ENCODE measurements at regions not wholly inside any gene's neighbourhood (a gene's known extent, or its start where the extent isn't known, plus 50 kb on each side); places are given as distances from the start of the nearest gene placed in this dataset.
"Not testable (repeated sequence)": the region's sequence is repeated elsewhere in the genome, so short reads cannot be mapped to it uniquely, and the experiment has no call there.

DNA sequence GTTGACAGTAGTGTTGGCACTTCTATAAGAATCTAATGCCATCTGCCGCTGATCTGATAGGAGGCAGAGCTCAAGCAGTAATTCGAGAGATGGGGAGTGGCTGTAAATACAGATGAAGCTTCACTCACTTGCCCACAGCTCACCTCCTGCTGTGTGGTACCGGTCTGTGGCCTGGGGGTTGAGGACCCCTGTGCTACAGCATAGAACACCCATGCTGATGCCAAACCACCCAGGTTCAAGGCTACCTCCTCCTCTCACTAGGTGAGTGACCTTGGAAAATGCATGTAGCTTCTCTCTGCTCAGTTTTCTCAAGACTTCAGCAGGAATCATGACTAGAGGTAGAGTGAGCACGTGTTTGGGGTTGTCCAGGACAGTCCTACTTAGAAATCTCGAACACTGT is 263.4 kb downstream of the SH3BP4 start:
- ATAC-seq (no peak), DNase-seq (ENCODE audit: low spot score in 2 of 2) (no peak)
- Mint-ChIP-seq H3K4me1 (no peaks in the 10 kb centered on the region), H3K9me3 (no peaks in the 10 kb centered on the region), H3K4me3 (no peak overlapping the region), H3K27ac (no peak overlapping the region), H3K36me3 (no peaks in the 10 kb centered on the region)

DNA sequence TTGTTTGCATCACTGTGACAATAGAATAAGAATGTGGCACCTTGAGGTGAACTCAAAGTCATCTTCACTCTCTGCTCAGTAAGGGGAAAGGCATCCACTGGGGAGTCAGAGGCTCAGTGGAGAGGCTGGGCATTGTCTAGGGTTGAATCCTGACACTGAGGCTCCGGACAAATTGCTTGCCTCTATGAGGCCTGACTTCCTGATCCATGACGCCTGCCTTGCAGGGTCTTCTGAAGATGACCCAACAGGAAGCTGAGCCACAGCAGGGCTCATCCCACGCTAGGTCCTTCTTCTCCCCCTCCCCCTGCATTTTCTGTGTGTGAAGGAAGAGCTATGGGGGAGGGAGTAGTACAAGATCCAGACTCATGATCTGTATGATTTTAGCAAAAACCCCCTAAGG is 265.1 kb downstream of the SH3BP4 start:
- Mint-ChIP-seq H3K4me3 (no peak overlapping the region), H3K4me1 (no peaks in the 10 kb centered on the region), H3K27ac (no peak overlapping the region), H3K9me3 (no peaks in the 10 kb centered on the region), H3K36me3 (no peaks in the 10 kb centered on the region)
- DNase-seq (ENCODE audit: low spot score in 2 of 2) (no peak), ATAC-seq (no peak)

DNA sequence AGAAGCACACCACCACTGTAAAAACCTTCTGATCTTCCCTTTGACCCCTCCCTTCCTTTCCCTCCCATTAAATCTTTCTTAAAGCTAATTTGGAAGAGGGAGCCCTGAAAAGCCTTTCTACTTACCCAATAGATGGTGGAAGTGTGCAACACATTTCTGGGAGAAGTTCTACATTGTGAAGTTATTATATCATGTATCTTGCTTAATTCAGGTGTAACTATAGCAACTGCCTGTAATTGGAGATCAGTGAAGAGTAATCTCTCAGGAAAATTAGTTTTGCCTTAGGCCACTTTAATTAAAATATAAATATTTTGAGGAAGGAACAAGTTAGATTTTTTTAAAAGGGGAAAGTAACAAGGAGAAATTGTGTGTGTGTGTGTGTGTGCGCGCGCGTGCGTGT is 266.0 kb downstream of the SH3BP4 start:
- Mint-ChIP-seq H3K9me3 (no peaks in the 10 kb centered on the region), H3K27ac (no peak overlapping the region), H3K4me1 (no peaks in the 10 kb centered on the region), H3K4me3 (no peak overlapping the region), H3K36me3 (no peaks in the 10 kb centered on the region)
- ATAC-seq (no peak), DNase-seq (ENCODE audit: low spot score in 2 of 2) (no peak)

DNA sequence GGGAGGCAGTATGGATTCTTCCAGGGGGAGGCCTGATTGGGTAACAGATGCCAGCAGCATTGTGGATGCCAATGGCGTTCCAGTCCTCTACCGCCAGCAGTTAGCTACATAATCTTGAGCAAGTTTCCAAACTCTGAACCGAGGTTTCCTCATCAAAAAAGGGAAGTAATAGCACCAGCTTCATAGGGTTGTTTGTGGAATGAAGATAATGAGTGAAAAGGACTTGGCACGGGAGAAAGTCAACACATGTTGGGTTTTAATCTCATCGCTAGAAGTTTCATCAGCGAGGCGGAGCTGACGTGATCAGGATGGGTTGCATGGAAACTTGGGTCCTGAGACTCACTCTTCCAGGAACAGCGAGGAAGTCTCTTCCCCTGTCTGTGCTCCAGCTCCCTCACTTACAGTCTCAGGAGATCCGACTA is 266.7 kb downstream of the SH3BP4 start:
- Mint-ChIP-seq H3K4me1 (no peaks in the 10 kb centered on the region), H3K9me3 (no peaks in the 10 kb centered on the region), H3K36me3 (no peaks in the 10 kb centered on the region), H3K27ac (no peak overlapping the region), H3K4me3 (no peak overlapping the region)
- DNase-seq (ENCODE audit: low spot score in 2 of 2): no peak
- no peak for ATAC-seq

GRCh38 chr2:235219048-235219447 is 267.2 kb downstream of the SH3BP4 start:
- Mint-ChIP-seq H3K36me3 (no peaks in the 10 kb centered on the region), H3K9me3 (no peaks in the 10 kb centered on the region), H3K27ac (no peak overlapping the region), H3K4me1 (no peaks in the 10 kb centered on the region), H3K4me3 (no peak overlapping the region)
- ATAC-seq (no peak), DNase-seq (ENCODE audit: low spot score in 2 of 2) (no peak)

DNA sequence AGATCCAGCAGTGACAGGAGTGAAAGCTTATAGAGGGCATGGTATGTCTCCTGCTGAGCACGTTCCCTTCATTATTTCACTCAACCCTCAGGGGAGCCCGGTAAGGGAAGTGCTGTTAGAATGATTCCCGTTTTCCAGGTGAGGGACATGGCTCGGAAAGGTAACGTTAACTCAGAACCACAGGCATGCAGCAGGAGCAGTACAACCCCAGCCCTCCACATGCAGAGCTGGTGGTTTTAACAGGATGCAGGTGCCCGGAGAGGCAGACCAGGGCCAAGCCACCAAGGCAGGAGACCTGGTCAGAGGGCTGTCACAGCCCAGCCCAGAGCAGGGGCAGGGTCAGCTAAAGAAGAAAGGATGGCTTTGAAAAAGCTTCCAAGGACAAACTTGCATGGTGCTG is 268.5 kb downstream of the SH3BP4 start:
- DNase-seq (ENCODE audit: low spot score in 2 of 2) (no peak), ATAC-seq (no peak)
- Mint-ChIP-seq H3K36me3 (no peaks in the 10 kb centered on the region), H3K9me3 (no peaks in the 10 kb centered on the region), H3K27ac (no peak overlapping the region), H3K4me3 (no peak overlapping the region), H3K4me1 (no peaks in the 10 kb centered on the region)

- no peak for DNase-seq (ENCODE audit: low spot score in 2 of 2)
- no peaks in the 10 kb centered on the region for H3K4me1 Mint-ChIP-seq
- ATAC-seq: no peak
- no peak overlapping the region for H3K27ac Mint-ChIP-seq
- no peak overlapping the region for H3K4me3 Mint-ChIP-seq
- H3K36me3 Mint-ChIP-seq: no peaks in the 10 kb centered on the region
- H3K9me3 Mint-ChIP-seq: no peaks in the 10 kb centered on the region
Observed at GRCh38 chr2:235223011-235223410, 270.8 kb upstream of the AGAP1 start.

DNA sequence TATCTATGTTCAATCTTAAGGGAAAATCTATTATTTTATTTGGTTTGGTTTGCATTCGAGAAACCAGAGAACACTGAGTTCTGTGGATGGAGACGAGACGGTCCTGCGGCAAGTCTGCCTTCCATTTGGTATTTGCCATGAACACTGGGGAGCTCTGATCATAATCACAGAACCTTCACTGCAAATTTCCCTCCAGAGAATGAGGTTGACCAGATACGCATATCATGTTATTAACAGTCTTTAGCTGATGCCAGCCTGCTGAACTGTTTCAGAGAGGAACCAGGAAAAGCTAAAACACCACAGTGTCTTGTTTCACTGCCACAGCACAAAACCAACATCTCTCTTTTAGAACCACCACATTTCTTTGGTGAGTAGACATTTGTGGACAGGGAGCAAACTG is 269.4 kb upstream of the AGAP1 start:
- H3K36me3 Mint-ChIP-seq: no peaks in the 10 kb centered on the region
- no peak for DNase-seq (ENCODE audit: low spot score in 2 of 2)

GRCh38 chr2:235225261-235225660 is 268.6 kb upstream of the AGAP1 start:
- no peak overlapping the region for H3K27ac Mint-ChIP-seq
- DNase-seq (ENCODE audit: low spot score in 2 of 2): no peak

More for the DNA sequence above, 269.4 kb upstream of the AGAP1 start:
- Mint-ChIP-seq H3K9me3 (no peaks in the 10 kb centered on the region), H3K4me1 (no peaks in the 10 kb centered on the region), H3K4me3 (no peak overlapping the region), H3K27ac (no peak overlapping the region)
- ATAC-seq: no peak

GRCh38 chr2:235227590-235227989 is 266.3 kb upstream of the AGAP1 start:
- ATAC-seq: no peak
- Mint-ChIP-seq H3K36me3 (no peaks in the 10 kb centered on the region), H3K27ac (no peak overlapping the region), H3K4me3 (no peak overlapping the region), H3K4me1 (no peaks in the 10 kb centered on the region), H3K9me3 (no peaks in the 10 kb centered on the region)
- no peak for DNase-seq (ENCODE audit: low spot score in 2 of 2)

More at GRCh38 chr2:235225261-235225660, 268.6 kb upstream of the AGAP1 start:
- Mint-ChIP-seq H3K4me1 (no peaks in the 10 kb centered on the region), H3K4me3 (no peak overlapping the region), H3K9me3 (no peaks in the 10 kb centered on the region), H3K36me3 (no peaks in the 10 kb centered on the region)
- ATAC-seq: no peak

DNA sequence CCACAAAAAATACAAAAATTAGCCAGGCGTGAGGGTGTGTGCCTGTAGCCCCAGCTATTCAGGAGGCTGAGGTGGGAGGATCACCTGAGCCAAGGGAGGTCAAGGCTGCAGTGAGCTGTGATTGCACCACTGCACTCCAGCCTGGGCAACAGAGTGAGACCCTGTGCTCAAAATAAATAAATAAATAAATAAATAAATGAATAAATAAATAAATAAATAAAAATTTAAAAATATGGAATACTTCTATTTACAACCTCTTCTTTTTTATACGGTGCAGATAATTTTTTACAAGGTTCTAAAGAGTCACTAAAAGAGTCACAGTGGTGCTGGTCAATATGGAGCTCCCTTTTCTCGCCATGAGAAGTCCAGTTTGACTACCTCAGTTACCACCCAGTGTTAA is 265.4 kb upstream of the AGAP1 start:
- not testable (repeated sequence) for H3K27ac Mint-ChIP-seq; DNase-seq (ENCODE audit: low spot score in 2 of 2); H3K9me3 Mint-ChIP-seq; H3K4me1 Mint-ChIP-seq; ATAC-seq; H3K4me3 Mint-ChIP-seq; H3K36me3 Mint-ChIP-seq

GRCh38 chr2:235229236-235229635 is 264.6 kb upstream of the AGAP1 start:
- Mint-ChIP-seq H3K4me3 (no peak overlapping the region), H3K27ac (no peak overlapping the region), H3K36me3 (no peaks in the 10 kb centered on the region), H3K9me3 (no peaks in the 10 kb centered on the region), H3K4me1 (no peaks in the 10 kb centered on the region)
- ATAC-seq: no peak
- DNase-seq (ENCODE audit: low spot score in 2 of 2): no peak

- no peaks in the 10 kb centered on the region for H3K36me3 Mint-ChIP-seq
- no peak overlapping the region for H3K4me3 Mint-ChIP-seq
- no peak overlapping the region for H3K27ac Mint-ChIP-seq
- ATAC-seq (no peak), DNase-seq (ENCODE audit: low spot score in 2 of 2) (no peak)
- H3K4me1 Mint-ChIP-seq: no peaks in the 10 kb centered on the region
- no peaks in the 10 kb centered on the region for H3K9me3 Mint-ChIP-seq
Observed at GRCh38 chr2:235230821-235231601, 262.8 kb upstream of the AGAP1 start.

DNA sequence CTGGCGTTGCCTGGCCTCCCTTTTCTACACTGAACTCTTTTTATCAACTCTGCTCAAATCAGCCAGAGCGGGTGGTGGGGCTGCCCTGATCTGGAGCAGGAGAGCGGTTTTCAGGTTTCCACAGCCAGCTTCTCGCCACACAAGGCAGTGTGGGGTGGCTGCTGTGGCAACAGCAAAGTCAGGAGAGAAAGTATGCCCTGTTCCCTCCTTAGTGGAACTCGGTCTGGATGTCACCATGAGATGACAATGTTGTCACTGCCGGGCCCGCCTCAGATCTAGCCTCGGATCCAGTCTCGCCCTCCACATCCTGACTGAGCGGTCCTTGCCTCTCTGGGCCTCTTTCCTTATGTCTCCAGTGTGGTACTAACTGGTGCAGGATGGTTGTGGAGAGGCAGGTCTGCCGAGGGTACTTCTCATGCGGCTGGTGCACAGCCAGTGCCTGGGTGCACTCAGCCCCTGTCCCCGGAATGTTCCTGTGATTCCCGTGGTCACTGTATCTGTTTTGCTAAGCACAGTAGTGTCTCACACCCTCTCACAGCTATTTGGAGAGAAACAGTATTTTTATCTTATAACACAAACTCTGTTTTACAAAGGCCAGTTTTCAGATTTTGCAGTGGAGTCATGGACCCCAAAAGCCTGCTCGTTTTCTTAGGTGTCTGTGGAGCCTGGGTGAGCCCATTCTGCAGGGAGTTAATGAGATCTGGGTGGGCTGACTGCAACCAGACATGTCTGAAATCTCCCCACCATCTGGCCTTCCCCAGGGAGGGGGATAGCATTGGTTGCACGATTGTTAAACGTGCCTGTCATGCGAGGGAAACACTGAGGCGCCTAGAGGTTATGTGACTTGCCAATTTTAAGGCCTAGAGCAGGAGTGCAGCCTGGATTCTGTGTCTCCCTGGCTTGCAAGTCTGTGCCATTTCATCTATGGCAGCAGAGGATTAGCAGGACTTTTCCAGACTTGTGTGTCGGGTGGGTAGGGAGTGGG is 261.1 kb upstream of the AGAP1 start:
- no peaks in the 10 kb centered on the region for H3K9me3 Mint-ChIP-seq
- ATAC-seq: no peak

DNA sequence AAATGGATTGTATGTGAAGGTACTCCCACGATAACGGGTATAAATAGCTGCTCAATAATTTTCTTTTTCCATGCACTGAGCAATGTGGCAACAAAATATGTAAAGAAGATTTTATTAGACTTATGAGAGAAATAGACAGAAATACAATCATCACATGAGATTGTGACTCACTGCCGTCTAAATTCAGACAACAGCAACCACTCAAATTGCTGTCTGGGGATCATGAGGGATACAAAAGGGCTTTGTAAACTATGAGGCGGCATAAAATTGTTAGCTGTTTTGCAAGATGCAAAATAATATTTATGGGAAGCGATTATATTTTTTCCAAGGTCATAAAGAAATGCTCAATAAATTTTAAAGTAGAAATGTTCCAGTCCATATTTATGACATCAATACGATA is 259.1 kb upstream of the AGAP1 start:
- DNase-seq (ENCODE audit: low spot score in 2 of 2) (no peak), ATAC-seq (no peak)
- no peaks in the 10 kb centered on the region for H3K36me3 Mint-ChIP-seq
- H3K4me3 Mint-ChIP-seq: no peak overlapping the region
- no peak overlapping the region for H3K27ac Mint-ChIP-seq
- H3K9me3 Mint-ChIP-seq: no peaks in the 10 kb centered on the region
- H3K4me1 Mint-ChIP-seq: no peaks in the 10 kb centered on the region

More for the DNA sequence above, 261.1 kb upstream of the AGAP1 start:
- no peaks in the 10 kb centered on the region for H3K4me1 Mint-ChIP-seq
- H3K27ac Mint-ChIP-seq: no peak overlapping the region
- no peak for DNase-seq (ENCODE audit: low spot score in 2 of 2)
- H3K36me3 Mint-ChIP-seq: no peaks in the 10 kb centered on the region
- H3K4me3 Mint-ChIP-seq: no peak overlapping the region
